ENCODE measurements at regions not wholly inside any gene's neighbourhood (a gene's known extent, or its start where the extent isn't known, plus 50 kb on each side); places are given as distances from the start of the nearest gene placed in this dataset.

DNA sequence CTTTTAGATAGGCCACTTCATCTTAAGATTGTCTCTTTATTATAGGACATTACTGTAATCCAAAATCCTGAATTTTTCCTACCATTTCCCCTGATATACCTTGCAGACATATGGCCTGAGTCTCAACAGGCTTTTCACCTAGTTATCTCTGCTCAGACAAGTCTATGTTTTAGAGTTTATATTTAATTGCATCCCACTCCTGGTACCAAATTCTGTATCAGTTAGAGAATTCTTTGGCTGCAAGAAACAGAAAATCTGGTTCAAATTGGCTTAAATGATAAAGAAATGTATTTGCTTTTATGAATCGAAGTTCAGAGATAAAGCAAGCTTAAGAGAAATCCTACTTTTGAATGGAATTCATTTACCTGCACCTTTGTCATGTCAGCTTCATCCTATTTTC is 102.2 kb upstream of the OSMR start:
- Histone ChIP-seq H3K9me1 (replicated peaks; ENCODE audit: control insufficient read depth, extremely low read depth, insufficient read depth, low read length) (no peaks in the 10 kb centered on the region), H3K36me3 (ENCODE audit: control insufficient read depth in 2 of 2, extremely low read depth in 1 of 2, insufficient read depth in 2 of 2, low read length in 2 of 2) (no peaks in the 10 kb centered on the region), H3K9me3 (replicated peaks; ENCODE audit: control insufficient read depth, insufficient read depth, low read length) (no peaks in the 10 kb centered on the region), H3K27me3 (ENCODE audit: control insufficient read depth in 2 of 2, insufficient read depth in 2 of 2, low read length in 2 of 2) (no peaks in the 10 kb centered on the region), H3K4me2 (ENCODE audit: insufficient read depth, low read length) (no peak overlapping the region), H3K27ac (ENCODE audit: insufficient read depth, low read depth, low read length) (no peak overlapping the region), H4K20me1 (replicated peaks; ENCODE audit: control insufficient read depth, extremely low read depth, insufficient read depth, low read length) (no peaks in the 10 kb centered on the region), H3K4me1 (ENCODE audit: control insufficient read depth, extremely low read depth, insufficient read depth, low read length) (no peaks in the 10 kb centered on the region), H2AFZ (ENCODE audit: low read depth, low read length) (no peak overlapping the region), H3K9ac (replicated peaks; ENCODE audit: extremely low read depth, insufficient read depth, low read length) (no peak overlapping the region), H3K79me2 (ENCODE audit: control insufficient read depth, insufficient read depth, low read length) (no peaks in the 10 kb centered on the region), H3K4me3 (replicated peaks in 1 of 3; ENCODE audit: insufficient read depth in 1 of 3, low read depth in 1 of 3, low read length in 3 of 3) (no peak overlapping the region)
- no TSS peak for BruUV-seq (replicated peaks)
- ChIA-PET POLR2A (no interaction called here), CTCF (no interaction called here)
- no peak for FAIRE-seq
- intact Hi-C loops (cut with micrococcal nuclease) = no loop called here
- TF ChIP-seq JUN (IDR thresholded peaks at IDR 0.05; ENCODE audit: borderline replicate concordance, insufficient read depth, insufficient read length, low read depth) (no peak), POLR2AphosphoS5 (IDR thresholded peaks at IDR 0.05; ENCODE audit: insufficient read depth, low read depth, low read length) (no peak), CTCF (IDR thresholded peaks at IDR 0.05; ENCODE audit: extremely low read depth in 1 of 2, insufficient read depth in 1 of 2, low read depth in 1 of 2, low read length in 2 of 2) (no peak), FOS (IDR thresholded peaks at IDR 0.05; ENCODE audit: borderline replicate concordance, insufficient read depth, low read length) (no peak), MYC (IDR thresholded peaks at IDR 0.05; ENCODE audit: low read depth, low read length) (no peak), GATA2 (IDR thresholded peaks at IDR 0.05; ENCODE audit: insufficient read depth, insufficient read length, low read depth, low read length) (no peak), EZH2 (IDR thresholded peaks at IDR 0.05; ENCODE audit: borderline replicate concordance, low read depth, low read length, severe bottlenecking) (no peak)
- DNase-seq (ENCODE audit: low read depth, low spot score) = no peak
- dilution Hi-C loops (cut with MboI; ENCODE audit: extremely low pct_ligation_motif_present, low sequenced_read_pairs) = no loop called here
